HG02938 (cell line): ENCODE measurements at regions not wholly inside any gene's neighbourhood (a gene's known extent, or its start where the extent isn't known, plus 50 kb on each side); places are given as distances from the start of the nearest gene placed in this dataset.

Experiments used
- ATAC-seq: cut with Tn5 transposase; IDR thresholded peaks from one replicate; pipeline ENCODE4 v1.9.1; 2021; ENCODE audit warnings: mild to moderate bottlenecking, moderate library complexity; ENCODE audit not compliant: unreplicated experiment

DNA sequence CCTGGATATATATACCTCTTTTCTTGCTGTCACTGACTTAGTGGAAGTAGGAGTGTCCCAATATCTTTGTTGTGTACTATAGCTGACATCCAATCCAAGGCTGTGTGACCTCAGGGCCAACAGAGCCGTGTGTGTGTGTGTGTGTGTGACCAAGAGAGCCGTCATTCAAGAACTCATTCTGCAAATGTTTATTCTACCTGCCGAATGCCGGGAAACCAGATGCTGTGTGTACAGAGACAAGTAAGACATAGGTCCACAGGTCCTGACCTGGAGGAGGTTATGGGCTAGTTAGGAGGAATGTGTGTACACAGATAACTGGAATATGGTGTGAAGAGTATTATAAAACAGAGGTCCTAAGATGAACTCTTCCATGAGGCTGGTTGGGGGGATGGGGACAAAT lies 190.0 kb downstream of the DHX35 start:
- no peak for ATAC-seq

DNA sequence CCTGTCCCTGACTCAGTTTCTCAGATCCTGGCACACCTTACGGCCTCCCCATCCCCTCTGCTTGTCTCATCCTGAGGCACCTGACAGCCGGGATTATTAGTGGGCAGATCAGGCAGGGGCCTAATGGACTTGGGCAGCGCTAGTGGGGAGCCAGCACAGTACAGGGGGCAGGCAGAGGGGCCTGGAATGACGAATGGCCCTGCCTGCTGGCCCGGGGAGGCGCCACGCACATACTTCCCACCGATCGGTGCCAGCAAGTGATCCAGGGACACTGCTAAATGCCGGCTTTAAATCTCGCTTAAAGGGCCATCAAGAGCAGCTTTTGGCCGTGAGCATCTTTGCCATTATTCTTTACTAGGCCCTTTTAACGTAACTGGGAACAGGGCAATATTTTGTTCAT lies 188.4 kb downstream of the DHX35 start:
- no peak for ATAC-seq

DNA sequence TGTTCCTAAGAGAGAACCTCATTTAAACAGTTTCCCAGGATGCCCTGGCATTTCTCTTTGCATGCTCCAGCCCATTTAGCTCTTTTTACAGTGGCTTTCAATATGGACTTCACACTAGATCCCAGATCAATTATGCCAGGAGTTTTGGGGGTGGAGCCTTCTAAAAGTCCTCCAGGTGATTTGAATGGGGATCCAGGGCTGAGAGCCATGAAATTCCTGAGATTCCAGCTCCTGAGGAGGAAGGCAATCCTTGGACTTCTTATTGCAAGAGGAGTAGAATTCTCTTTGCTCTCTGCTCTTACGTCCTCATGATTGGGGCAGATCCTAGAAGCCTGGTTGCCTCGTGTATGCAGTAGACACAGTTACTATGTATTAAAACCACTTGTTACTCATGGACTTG lies 184.2 kb downstream of the DHX35 start:
- ATAC-seq, result no peak

DNA sequence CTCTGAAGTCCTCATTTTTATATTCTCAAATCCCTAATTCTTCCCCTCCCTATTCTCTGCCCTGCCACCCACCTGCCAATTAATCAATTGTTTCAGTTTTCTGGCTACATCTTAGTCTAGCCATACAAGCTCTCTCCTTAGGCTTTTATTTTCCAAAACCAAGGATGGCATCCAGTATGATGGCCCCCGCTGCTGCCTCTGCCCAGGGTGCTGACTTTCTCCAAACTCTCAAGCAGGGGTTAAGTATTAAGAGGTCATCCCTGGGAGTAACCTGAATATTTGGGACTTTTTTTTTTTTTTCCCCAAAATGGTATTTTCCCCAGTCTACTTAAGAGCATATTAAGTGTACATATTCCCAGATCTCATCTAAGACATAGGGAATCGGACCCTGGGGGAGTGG lies 183.8 kb downstream of the DHX35 start:
- no peak for ATAC-seq

DNA sequence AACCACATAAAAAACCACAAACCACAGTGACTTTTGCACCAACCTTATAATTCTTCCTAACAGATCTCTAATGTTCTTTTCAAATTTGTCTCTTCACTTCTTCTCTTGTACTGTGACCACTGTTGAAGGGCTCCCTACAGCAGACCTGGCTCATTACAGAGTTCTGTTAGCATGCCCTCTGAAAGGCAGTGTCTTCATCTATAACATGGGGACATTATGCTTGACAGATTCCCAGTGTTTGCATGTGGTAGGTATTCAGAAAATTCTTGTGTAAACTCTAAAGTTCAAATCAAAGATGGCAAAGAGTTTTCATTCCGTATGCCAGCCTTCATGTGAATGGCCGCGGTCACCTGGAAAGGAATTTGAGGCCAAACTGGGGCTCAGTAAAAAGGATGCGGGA lies 182.6 kb downstream of the DHX35 start:
- ATAC-seq, result no peak

DNA sequence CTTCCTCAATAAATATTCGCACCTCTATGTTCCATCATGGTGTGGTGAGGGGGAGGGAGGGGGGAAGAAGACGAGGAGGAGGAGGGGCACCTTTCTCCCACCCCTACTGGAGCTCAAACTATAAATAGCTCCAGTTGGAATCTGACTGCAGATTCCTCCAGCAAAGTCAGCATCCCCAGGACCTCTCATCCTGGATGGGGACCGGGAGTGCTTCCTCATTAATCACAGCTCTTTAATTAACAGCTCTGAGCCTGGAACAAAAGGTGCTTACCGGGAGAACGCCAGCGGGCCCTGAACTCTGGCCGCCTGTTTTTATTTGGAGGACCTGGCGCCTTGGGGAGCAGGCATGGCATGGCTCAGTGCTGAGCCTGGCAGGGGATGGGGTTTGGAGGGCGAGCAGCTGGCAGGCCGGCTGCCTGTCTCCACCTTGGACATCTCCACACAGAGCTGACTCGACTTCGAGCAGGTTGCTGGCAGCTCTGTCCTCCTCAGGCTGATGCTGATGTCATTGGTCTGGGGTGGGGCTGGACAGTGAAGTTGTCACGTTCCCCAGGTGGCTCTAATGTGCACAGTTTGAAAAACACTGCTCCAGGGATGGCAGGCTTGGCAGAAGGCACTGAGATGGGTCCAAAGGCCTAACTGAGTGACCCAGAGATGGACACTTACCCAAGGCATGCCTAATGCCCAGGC lies 180.4 kb downstream of the DHX35 start:
- no peak for ATAC-seq

DNA sequence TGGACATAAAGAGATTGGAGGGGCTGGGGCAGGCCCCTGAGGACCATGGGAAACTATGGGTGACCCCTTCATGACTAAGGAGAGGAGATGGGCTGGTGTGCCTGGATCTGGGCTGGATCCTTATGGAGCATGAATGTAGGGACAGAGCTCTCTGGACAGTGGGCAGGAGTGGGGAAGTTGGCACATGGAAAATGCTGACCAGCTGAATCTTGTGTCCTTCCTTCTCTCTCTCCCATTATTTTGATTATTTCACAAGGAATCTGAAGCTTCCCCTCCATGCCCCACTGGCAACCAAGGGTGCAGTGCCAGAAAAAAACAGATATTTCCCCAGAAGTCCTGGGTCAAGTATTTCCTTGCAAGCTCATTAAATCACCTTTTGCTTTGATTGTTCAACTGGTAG lies 175.2 kb downstream of the DHX35 start:
- ATAC-seq, result no peak

DNA sequence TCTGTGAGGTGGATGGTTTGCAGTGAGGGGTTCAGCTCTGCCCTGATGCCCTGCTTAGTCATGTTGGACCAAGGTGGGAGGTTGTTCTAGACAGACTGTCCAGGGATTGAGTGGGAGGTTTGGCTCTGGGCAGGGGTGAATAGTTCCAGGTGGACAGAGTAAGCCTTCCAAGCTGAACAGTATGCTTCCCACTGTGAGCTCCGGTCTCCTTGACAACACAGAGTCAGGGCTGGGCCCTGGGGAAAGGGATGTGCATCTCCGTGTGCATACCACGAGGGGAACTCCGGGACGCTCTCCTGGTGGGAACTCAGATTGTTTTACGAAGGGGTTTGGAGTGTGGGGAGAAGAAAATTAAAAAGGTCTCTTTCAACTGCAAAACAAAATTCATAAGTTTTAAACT lies 174.7 kb downstream of the DHX35 start:
- no peak for ATAC-seq

DNA sequence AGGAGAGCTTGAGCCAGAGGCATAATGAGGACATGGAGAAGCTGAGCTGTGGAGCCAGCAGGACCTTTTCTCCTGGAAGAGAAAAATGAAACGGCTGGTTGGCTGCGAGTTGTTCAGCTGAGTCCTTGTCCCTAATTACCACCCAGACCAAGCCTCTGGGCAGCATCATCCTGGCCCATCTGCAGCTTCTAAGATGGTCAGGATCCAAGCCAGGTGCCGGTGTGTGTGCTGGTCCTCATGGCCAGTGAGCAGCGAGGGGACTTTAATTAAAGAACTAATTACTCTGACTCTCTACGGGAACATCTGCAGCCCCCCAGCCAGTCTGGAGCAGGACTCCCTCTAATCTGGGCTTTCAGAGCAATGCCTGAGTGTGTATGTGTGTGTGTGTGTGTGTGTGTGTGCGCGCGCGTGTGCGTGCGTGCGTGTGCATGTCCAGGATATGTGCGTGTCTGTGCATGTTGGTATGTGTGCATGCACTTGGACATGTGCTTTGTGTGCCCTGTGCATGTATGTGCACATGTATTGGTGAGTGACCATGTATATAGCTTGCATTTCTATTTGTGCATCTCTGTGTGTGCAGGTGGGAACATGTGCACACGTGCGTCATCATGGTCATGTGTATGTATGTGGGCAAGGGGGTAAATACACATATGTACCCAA lies 173.9 kb downstream of the DHX35 start:
- ATAC-seq, result no peak

DNA sequence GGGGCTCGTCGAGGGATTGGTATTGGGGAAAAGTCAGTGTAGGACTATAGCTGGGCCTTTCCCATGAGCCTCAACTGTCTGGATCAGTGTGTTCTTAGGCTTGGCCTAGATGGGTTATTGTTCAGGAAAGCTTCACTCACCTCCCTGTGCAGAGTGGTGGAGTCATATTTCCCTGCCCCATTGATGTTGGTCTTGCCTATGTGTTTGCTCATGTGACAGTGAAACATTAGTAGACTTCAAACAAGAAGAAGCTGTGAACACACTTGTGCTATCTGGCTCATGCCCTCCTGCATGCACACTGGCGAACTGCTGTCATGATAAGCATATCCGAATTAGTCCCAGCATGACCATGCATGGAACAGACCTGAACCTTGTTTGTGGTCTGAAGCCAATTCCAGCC lies 171.1 kb downstream of the DHX35 start:
- no peak for ATAC-seq

DNA sequence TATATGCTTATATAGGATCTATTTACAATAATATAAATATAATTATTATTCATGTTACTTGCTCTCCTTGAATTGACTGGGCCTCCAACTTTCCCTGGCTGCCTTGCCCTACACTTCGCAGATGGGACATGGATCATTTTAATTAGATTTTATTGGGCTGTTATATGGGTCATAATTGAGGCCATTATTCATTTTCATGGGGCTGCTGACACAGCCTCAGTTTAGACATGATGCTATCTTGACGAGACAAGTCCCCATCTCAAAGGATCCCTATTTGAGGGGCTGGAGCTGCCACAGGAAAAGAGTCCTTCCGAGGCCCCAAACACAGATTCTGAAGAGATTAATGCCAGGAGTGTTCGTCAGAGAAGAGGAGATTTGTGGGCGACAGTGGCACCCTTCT lies 170.4 kb downstream of the DHX35 start:
- no peak for ATAC-seq

DNA sequence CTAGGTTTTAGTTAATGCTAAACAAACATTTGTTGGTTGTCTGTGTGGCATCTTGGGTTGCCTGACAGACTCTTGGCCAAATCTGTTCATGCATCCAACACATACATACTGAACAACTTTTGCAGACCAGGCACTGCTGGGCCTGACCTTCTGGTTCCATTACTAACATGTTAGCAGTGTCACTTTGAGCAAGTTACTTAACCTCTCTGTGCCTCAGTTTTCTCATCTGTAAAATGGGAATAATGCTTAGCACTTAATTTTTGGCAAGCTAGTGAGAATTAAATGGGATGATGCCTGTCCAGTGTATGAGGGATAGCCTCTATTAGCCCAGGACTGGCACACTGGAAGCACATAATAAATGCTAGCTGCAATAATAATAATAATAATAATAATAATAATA lies 169.9 kb downstream of the DHX35 start:
- ATAC-seq, result no peak

DNA sequence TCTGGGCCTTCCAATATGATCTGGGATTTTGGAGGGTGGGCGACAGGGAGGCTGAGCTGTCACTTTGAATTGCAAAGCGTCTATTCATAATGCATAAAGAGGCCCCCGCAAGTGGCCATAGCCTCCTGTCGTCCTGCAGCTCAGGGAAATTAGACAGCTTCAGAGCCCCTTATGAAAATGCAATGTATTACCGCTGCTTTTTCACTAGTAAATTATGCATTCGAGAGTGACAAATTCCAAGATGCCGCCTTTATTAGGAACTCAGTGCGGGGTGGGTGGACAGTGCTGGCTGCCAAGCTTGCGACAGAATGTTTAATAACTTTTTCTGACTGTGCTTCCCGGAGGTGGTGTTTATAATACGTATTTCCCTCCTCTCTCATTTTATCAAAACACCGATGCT lies 168.5 kb downstream of the DHX35 start:
- no peak for ATAC-seq

DNA sequence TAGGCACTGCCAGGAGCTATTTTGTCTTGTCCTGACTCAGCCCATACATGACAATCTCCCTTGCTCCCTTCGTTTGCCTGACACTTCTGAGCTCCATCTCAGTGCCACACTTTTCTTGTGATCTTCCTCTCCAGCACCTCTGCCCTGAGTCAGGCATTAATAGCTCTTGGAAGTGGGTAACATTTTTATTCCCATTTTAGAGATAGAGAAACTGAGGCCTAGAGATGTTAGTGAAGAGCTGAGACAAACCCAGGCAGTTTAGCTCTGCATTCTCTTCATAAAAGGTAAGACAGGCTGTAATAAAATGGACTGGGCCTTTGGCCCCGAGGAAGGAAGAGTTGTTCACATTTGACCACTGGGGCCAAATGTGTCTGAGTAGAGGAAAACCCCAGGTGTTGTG lies 167.4 kb downstream of the DHX35 start:
- ATAC-seq, result no peak

DNA sequence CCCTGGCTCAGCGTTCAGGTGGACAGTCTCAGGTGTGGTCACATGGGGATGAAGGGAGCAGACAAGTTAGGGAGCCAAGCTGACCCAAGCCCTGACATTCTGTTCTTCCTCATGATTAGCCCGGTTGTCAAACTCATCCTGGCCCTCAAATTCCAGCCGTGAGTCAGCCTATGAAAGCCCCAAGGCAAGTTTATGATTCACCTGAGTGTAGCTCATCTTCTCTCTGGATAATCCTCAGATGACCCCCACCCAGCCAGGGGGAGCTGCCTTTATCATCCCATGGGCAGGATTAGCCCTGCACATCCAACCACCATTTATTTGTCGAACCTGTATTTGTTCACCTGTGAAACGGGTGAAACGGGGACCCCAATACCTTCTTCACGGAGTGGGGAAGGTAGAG lies 161.9 kb downstream of the DHX35 start:
- no peak for ATAC-seq

DNA sequence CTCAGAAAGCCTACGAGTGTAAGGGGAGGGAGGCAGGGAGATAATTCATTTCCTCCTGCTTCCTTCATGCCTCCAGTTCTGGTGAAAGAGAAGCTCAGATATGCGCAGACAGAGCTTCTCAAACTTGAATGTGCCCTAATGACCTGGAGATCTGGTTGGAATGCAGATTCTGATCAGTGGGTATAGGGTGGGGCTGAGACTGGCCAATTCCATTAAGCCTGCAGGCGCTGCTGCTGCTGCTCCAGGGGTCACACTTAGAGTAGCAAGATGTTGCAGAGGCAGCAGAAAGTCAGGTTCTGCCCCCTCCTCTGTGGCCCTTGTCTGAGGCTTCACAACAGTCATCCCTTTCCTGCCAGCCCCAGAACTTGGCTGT lies 161.0 kb downstream of the DHX35 start:
- no peak for ATAC-seq

DNA sequence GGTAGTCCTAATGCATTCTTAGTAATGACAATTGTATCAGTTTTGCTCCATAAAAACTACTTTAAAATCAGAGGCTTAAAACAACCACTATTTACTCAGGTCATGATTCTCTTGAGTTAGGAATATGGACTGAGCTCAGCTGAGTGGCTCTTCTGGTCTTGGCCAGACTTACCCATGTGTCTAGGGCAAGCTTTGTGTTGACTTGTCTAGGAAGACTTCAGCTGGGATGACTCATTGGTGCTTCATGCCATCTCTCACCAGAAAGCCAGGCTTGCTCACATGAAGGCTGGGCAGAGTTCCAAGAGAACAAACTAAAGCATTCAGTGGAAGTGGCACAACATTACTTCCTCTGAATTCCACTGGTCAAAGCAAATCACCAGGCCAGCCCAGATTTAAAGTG lies 155.3 kb downstream of the DHX35 start:
- no peak for ATAC-seq

DNA sequence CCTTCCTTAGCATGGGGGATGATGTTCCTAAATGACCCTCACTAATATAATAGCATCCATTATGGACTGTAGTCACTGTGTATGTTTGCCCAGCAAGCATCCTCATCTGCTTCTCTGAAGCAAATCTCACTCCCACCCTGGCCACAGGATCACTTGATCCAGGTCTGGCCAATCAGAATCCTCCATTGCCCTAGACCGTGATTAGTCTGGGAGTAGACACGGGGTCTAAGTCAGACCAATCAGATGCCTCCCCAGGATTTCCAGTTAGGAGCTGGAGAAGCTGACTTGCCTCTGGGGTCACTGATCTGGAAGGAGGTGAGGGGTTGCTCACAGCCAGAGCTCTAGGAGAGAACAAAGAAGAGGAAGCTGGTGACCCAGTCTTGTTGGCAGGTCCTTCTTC lies 153.9 kb downstream of the DHX35 start:
- no peak for ATAC-seq

DNA sequence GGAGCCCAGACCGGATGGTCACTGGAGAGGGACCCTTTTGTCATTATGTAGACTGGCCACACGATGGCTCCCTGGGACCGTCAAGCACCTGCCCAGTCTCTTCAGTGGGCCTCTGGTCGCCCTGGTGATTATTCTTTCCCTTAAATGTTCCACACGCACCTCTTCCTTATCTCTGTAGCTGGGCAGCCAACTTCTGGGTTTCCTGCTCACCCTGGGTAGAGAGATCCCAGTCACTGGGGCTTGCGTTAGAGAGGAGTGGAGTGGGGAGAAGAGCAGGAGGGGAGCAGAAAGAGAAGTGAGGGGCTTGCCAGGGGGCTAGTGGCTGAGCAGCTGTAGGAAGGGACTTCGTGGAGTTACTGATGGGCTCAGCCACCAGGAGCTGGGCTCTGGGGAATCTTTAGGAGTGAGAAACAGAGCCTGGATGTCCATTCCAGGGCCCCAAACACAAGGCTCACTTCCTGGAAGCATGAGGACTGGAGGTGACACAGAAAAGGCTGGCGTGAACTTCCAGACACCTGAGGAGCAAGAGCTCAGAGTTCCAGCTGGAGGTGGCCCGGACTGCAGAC lies 150.1 kb downstream of the DHX35 start:
- ATAC-seq, result no peak

DNA sequence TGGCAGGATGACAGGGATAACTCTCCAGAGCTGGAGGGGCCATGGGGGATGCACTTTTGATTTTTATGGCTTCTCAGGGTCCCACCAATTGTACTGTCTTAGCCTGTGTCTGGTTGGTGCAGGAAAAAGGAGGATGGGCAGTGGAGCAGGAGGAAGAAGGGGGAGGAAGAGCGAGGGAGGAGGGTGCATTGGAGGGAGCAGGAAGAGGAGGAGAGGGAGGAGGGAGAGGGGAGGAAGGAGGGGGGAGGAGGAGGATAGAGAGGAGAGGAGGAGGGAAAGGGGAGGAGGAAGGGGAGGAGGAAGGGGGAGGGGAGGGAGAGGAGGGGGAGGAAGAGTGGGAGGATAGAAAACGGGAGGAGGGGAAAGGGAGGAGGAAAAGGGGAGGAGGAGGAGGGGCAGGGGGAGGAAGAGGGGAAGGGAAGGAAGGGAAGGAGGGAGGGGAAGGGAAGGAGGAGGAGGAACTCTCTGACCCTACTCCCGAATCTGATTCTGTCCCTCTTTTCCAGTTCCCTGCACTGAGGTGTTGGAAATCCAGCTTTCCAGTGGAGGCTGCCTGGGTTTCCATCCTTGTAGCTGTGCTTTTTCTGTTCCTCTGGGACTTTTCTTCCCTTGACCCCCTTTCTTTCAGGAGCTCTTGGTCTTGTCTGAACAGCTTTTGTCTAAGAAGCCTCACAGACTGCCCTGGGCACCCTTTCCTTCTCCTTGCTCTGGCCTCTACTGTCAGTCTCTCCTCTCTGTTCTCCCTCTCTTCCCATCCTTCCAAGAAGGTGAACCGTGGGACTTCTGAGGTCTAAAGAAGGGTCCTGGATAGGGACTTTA lies 149.4 kb downstream of the DHX35 start:
- no peak for ATAC-seq

DNA sequence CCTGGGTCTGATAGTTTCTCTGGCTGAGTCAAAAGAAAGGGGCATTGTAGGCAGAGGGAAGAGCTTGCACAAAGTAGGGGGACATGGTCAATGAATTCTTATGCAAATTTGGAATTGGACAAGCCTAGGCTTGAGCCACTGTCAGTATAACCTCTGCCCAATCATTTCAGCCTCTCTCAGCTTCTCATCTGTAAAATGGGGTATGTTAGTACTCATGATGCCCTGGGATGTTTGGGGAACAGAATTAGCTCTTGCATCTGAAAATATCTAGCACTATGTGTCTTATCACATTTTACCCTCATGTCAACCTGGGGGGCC lies 148.6 kb downstream of the DHX35 start:
- no peak for ATAC-seq
